Parathyroid adenoma (tissue), 2 donors: ENCODE measurements at regions not wholly inside any gene's neighbourhood (a gene's known extent, or its start where the extent isn't known, plus 50 kb on each side); places are given as distances from the start of the nearest gene placed in this dataset.
"Not testable (repeated sequence)": the region's sequence is repeated elsewhere in the genome, so short reads cannot be mapped to it uniquely, and the experiment has no call there.

Experiments
- H2AFZ ChIP-seq: fragments of 300-600 bp; sonication (generic); one replicate; pipeline ENCODE4 v1.7.0; 2017; ENCODE audit warnings: antibody characterized with exemption, mild to moderate bottlenecking
- H3K27ac ChIP-seq: fragments of 300-600 bp; sonication (generic); one replicate; pipeline ENCODE4 v1.7.0; 2017
- H3K27me3 ChIP-seq: fragments of 300-600 bp; sonication (generic); one replicate; pipeline ENCODE4 v1.7.0; 2017; ENCODE audit warnings: low read length; ENCODE audit not compliant: control insufficient read depth, insufficient read depth
- H3K36me3 ChIP-seq: fragments of 300-600 bp; sonication (generic); one replicate; pipeline ENCODE4 v1.7.0; 2017; ENCODE audit warnings: low read length; ENCODE audit not compliant: control insufficient read depth, insufficient read depth
- H3K4me1 ChIP-seq: fragments of 300-600 bp; sonication (generic); one replicate; pipeline ENCODE4 v1.7.0; 2017; ENCODE audit warnings: control low read depth
- H3K4me2 ChIP-seq: fragments of 300-600 bp; sonication (generic); one replicate; pipeline ENCODE4 v1.7.0; 2017; ENCODE audit warnings: low read length
- H3K4me3 ChIP-seq: fragments of 300-600 bp; sonication (generic); one replicate; pipeline ENCODE4 v1.7.0; 2017; ENCODE audit warnings: low read depth, low read length
- H3K79me2 ChIP-seq: fragments of 300-600 bp; sonication (generic); one replicate; pipeline ENCODE4 v1.7.0; 2017; ENCODE audit warnings: control low read depth
- H3K9ac ChIP-seq: fragments of 300-600 bp; sonication (generic); one replicate; pipeline ENCODE4 v1.7.0; 2017; ENCODE audit warnings: mild to moderate bottlenecking
- H3K9me3 ChIP-seq: fragments of 300-600 bp; sonication (generic); one replicate; pipeline ENCODE4 v1.7.0; 2017; ENCODE audit warnings: low read length; ENCODE audit not compliant: control insufficient read depth
- CTCF ChIP-seq: fragments of 300-600 bp; sonication (generic); IDR thresholded peaks from one replicate; pipeline ENCODE4 v1.7.0; 2017; ENCODE audit warnings: antibody characterized with exemption, mild to moderate bottlenecking
- donor health status: primary hyperparathyroidism.

- H3K4me2 ChIP-seq, result no peak overlapping the region
- TF ChIP-seq CTCF, result no peak
Observed at GRCh38 chr12:23236811-23237210, 611.8 kb downstream of the ETNK1 start.

GRCh38 chr12:23238190-23238589, 613.2 kb downstream of the ETNK1 start:
- no peaks in the 10 kb centered on the region for H3K36me3 ChIP-seq
- no peaks in the 10 kb centered on the region for H3K79me2 ChIP-seq
- H3K4me1 ChIP-seq, result no peaks in the 10 kb centered on the region
- no peaks in the 10 kb centered on the region for H3K27me3 ChIP-seq
- no peak overlapping the region for H3K4me2 ChIP-seq
- no peak for TF ChIP-seq CTCF
- H3K27ac ChIP-seq, result no peak overlapping the region
- no peak overlapping the region for H3K4me3 ChIP-seq
- no peak overlapping the region for H3K9ac ChIP-seq
- no peak overlapping the region for H2AFZ ChIP-seq
- H3K9me3 ChIP-seq, result no peaks in the 10 kb centered on the region

More at GRCh38 chr12:23236811-23237210, 611.8 kb downstream of the ETNK1 start:
- no peak overlapping the region for H2AFZ ChIP-seq
- H3K36me3 ChIP-seq, result no peaks in the 10 kb centered on the region
- no peak overlapping the region for H3K4me3 ChIP-seq
- H3K9ac ChIP-seq, result no peak overlapping the region
- H3K27me3 ChIP-seq, result no peaks in the 10 kb centered on the region
- no peaks in the 10 kb centered on the region for H3K4me1 ChIP-seq
- H3K27ac ChIP-seq, result no peak overlapping the region
- H3K9me3 ChIP-seq, result no peaks in the 10 kb centered on the region
- no peaks in the 10 kb centered on the region for H3K79me2 ChIP-seq

- Histone ChIP-seq H3K27me3 (no peaks in the 10 kb centered on the region), H3K4me1 (no peaks in the 10 kb centered on the region), H3K4me2 (no peak overlapping the region), H3K4me3 (no peak overlapping the region), H3K9ac (no peak overlapping the region), H3K79me2 (no peaks in the 10 kb centered on the region), H2AFZ (no peak overlapping the region), H3K9me3 (no peaks in the 10 kb centered on the region), H3K27ac (no peak overlapping the region), H3K36me3 (no peaks in the 10 kb centered on the region)
- TF ChIP-seq CTCF, result no peak
Observed at GRCh38 chr12:23238957-23239356, 614.0 kb downstream of the ETNK1 start.

- no peak overlapping the region for H3K9ac ChIP-seq
- no peak overlapping the region for H3K27ac ChIP-seq
- no peak overlapping the region for H3K4me2 ChIP-seq
- no peaks in the 10 kb centered on the region for H3K4me1 ChIP-seq
- no peak overlapping the region for H3K4me3 ChIP-seq
- no peaks in the 10 kb centered on the region for H3K36me3 ChIP-seq
- H2AFZ ChIP-seq, result no peak overlapping the region
- H3K27me3 ChIP-seq, result no peaks in the 10 kb centered on the region
- no peaks in the 10 kb centered on the region for H3K79me2 ChIP-seq
- H3K9me3 ChIP-seq, result no peaks in the 10 kb centered on the region
- TF ChIP-seq CTCF, result no peak
Observed at GRCh38 chr12:23245186-23245585, 620.2 kb downstream of the ETNK1 start.

GRCh38 chr12:23253191-23253590, 628.2 kb downstream of the ETNK1 start:
- no peak for TF ChIP-seq CTCF
- Histone ChIP-seq H3K27me3 (no peaks in the 10 kb centered on the region), H3K36me3 (no peaks in the 10 kb centered on the region), H3K79me2 (no peaks in the 10 kb centered on the region), H3K9me3 (no peaks in the 10 kb centered on the region), H3K4me2 (no peak overlapping the region), H2AFZ (no peak overlapping the region), H3K4me3 (no peak overlapping the region), H3K4me1 (no peaks in the 10 kb centered on the region), H3K27ac (no peak overlapping the region), H3K9ac (no peak overlapping the region)

GRCh38 chr12:23253910-23254309, 628.9 kb downstream of the ETNK1 start:
- H3K27ac ChIP-seq, result not testable (repeated sequence)

More at GRCh38 chr12:23253910-23254309, 628.9 kb downstream of the ETNK1 start:
- not testable (repeated sequence) for H3K4me3 ChIP-seq, H2AFZ ChIP-seq, H3K9me3 ChIP-seq, H3K4me2 ChIP-seq, H3K27me3 ChIP-seq, H3K9ac ChIP-seq, H3K79me2 ChIP-seq, H3K4me1 ChIP-seq, H3K36me3 ChIP-seq
